Sigmoid colon (tissue), 6 donors: ENCODE measurements at regions not wholly inside any gene's neighbourhood (a gene's known extent, or its start where the extent isn't known, plus 50 kb on each side); places are given as distances from the start of the nearest gene placed in this dataset.

Experiments
- DNase-seq: peaks from one replicate; pipeline ENCODE4 v3.0.0-alpha.2; 2019
- H3K27ac ChIP-seq, 4 donors: fragments of 200-600 bp; sonication (generic); one replicate each; pipeline ENCODE4 v1.5.1; 2016 to 2019; ENCODE audit warnings: mild to moderate bottlenecking in 1 of 4
- H3K27me3 ChIP-seq, 3 donors: fragments of 200-600 bp; sonication (generic); one replicate each; pipeline ENCODE4 v1.5.1; 2019; ENCODE audit warnings: mild to moderate bottlenecking in 1 of 3
- H3K36me3 ChIP-seq, 4 donors: fragments of 200-600 bp; sonication (generic); one replicate each; pipeline ENCODE4 v1.5.1; 2016 to 2019
- H3K4me1 ChIP-seq, 4 donors: fragments of 200-600 bp; sonication (generic); one replicate each; pipeline ENCODE4 v1.5.1; 2017 to 2019
- H3K4me3 ChIP-seq, 4 donors: fragments of 200-600 bp; sonication (generic); one replicate each; pipeline ENCODE4 v1.5.1; 2017 to 2019; ENCODE audit warnings: mild to moderate bottlenecking in 2 of 4, moderate library complexity in 1 of 4
- H3K9me3 ChIP-seq, 4 donors: fragments of 200-600 bp in 3 of 4; sonication (generic) in 3 of 4; one replicate each; pipeline versions ENCODE4 v1.5.1 to v1.6.1; 2013 to 2019
- EP300 ChIP-seq, 4 donors: sonication (generic); formaldehyde crosslinking; IDR thresholded peaks; one replicate each; pipeline ENCODE4 v1.6.1; 2017; ENCODE audit warnings: antibody characterized with exemption in 4 of 4
- POLR2A ChIP-seq, 2 donors: fragments of 450-650 bp; IDR thresholded peaks; one replicate each; pipeline ENCODE4 v1.6.1; 2016; ENCODE audit warnings: antibody characterized with exemption in 2 of 2, mild to moderate bottlenecking in 2 of 2, moderate library complexity in 2 of 2
- POLR2AphosphoS5 ChIP-seq, 4 donors: sonication (generic); formaldehyde crosslinking; IDR thresholded peaks; one replicate each; pipeline ENCODE4 v1.6.1; 2017; ENCODE audit warnings: antibody characterized with exemption in 4 of 4
- WGBS, 2 donors: extraction: QIAGEN DNeasy Blood & Tissue Kit; methylation state at CpG; one replicate each; pipeline ENCODE4 v1.1.7; 2013; 5-methylcytosine and 5-hydroxymethylcytosine counted together
- intact Hi-C: fragments of 100-400 bp; cut with DNase I; formaldehyde crosslinking; loops from one replicate; pipeline ENCODE4 v1.15.1; 2023
- TF ChIP-seq, protein P1 (sequence below), 4 experiments: fragments of 450-650 bp in 3 of 4; fragments of 200-600 bp in 1 of 4; IDR thresholded peaks; one replicate each; pipeline ENCODE4 v1.5.1; 2016 to 2019; ENCODE audit warnings: antibody characterized with exemption in 4 of 4, mild to moderate bottlenecking in 3 of 4, moderate library complexity in 2 of 4
- donor health status: healthy with polysubstance abuse.
- donor health status: healthy.

DNA sequence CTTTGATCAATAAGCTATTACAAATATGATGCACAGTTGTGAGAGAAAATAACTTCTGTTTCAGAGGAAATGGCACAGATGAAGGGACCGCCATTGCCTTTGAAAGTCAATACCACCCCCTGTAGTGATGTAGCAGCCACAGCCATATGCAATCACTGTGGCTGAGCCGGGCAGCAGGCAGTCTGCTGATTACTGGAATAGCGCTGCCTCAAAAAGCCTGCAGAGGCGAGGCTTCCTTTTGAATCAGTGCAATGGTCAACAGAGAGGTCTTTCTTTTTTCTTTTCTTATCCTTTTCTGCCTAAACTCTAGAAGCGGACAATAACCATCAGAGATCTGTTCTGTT lies 265.1 kb upstream of the TAS2R1 start:
- H3K27me3 ChIP-seq, result no peaks in the 10 kb centered on the region
- intact Hi-C loops, result no loop called here
- H3K36me3 ChIP-seq, result no peaks in the 10 kb centered on the region
- TF ChIP-seq, protein P1, sequence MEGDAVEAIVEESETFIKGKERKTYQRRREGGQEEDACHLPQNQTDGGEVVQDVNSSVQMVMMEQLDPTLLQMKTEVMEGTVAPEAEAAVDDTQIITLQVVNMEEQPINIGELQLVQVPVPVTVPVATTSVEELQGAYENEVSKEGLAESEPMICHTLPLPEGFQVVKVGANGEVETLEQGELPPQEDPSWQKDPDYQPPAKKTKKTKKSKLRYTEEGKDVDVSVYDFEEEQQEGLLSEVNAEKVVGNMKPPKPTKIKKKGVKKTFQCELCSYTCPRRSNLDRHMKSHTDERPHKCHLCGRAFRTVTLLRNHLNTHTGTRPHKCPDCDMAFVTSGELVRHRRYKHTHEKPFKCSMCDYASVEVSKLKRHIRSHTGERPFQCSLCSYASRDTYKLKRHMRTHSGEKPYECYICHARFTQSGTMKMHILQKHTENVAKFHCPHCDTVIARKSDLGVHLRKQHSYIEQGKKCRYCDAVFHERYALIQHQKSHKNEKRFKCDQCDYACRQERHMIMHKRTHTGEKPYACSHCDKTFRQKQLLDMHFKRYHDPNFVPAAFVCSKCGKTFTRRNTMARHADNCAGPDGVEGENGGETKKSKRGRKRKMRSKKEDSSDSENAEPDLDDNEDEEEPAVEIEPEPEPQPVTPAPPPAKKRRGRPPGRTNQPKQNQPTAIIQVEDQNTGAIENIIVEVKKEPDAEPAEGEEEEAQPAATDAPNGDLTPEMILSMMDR (IDR thresholded peaks at IDR 0.05), result no peak
- TF ChIP-seq POLR2AphosphoS5 (IDR thresholded peaks at IDR 0.05) (no peak), POLR2A (IDR thresholded peaks at IDR 0.05) (no peak), EP300 (IDR thresholded peaks at IDR 0.05) (no peak)
- 61 to 82% methylated on average over 5 of the region's 5 CpGs for WGBS, 2 donors
- H3K27ac ChIP-seq, result no peak overlapping the region
- H3K4me3 ChIP-seq, result no peak overlapping the region
- H3K9me3 ChIP-seq, result no peaks in the 10 kb centered on the region
- H3K4me1 ChIP-seq, result no peaks in the 10 kb centered on the region
- DNase-seq, result no peak

DNA sequence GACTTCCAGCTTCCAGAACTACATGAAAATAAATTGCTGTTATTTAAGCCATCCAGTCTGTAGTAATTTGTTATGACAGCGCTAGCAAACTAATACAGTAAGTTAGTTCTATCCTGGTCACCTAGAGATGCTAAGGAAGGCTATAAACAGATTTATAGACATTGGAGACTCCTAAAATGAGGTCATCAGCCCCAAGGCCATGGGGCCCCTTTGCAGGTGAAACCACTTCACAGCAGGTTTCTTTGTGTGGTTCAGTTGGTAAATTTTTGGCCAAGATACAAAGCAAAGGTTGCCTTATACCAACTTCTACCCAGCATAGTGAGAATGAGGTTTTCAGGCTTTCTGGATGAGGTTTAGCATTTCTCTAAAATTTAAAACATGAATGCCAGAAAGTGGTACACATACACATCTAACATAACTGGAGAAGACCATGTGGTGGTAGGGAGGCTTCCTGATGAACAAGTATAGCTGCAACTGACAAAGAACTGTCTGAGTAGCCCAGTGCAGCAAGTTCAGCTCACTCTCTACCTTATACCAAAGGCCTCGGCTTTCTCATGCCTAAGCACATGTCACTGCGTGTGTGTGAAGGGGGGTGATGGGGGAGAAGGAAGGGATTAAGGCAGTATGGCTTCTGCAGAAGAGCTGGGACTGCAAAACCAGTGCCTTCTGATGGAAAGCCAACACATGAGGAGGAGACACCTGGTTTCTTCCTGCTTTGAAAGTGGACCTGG lies 264.6 kb upstream of the TAS2R1 start:
- 63 to 70% methylated on average over 3 of the region's 3 CpGs for WGBS, 2 donors

GRCh38 chr5:9892696-9893095 lies 262.5 kb upstream of the TAS2R1 start:
- Histone ChIP-seq H3K27me3 (no peaks in the 10 kb centered on the region), H3K4me3 (no peak overlapping the region), H3K27ac (no peak overlapping the region), H3K9me3 (no peaks in the 10 kb centered on the region), H3K36me3 (no peaks in the 10 kb centered on the region), H3K4me1 (no peaks in the 10 kb centered on the region)
- WGBS, 2 donors, result 86 to 97% methylated on average over 3 of the region's 3 CpGs
- DNase-seq, result no peak
- intact Hi-C loops, result no loop called here
- TF ChIP-seq, protein P1 (IDR thresholded peaks at IDR 0.05), result no peak
- TF ChIP-seq POLR2A (IDR thresholded peaks at IDR 0.05) (no peak), EP300 (IDR thresholded peaks at IDR 0.05) (no peak), POLR2AphosphoS5 (IDR thresholded peaks at IDR 0.05) (no peak)

More for the DNA sequence above, 264.6 kb upstream of the TAS2R1 start:
- Histone ChIP-seq H3K9me3 (no peaks in the 10 kb centered on the region), H3K4me1 (no peaks in the 10 kb centered on the region), H3K27me3 (no peaks in the 10 kb centered on the region), H3K36me3 (no peaks in the 10 kb centered on the region), H3K27ac (no peak overlapping the region), H3K4me3 (no peak overlapping the region)
- intact Hi-C loops, result no loop called here
- TF ChIP-seq EP300 (IDR thresholded peaks at IDR 0.05), result no peak
- TF ChIP-seq, protein P1 (IDR thresholded peaks at IDR 0.05), result no peak
- no peak for TF ChIP-seq POLR2A (IDR thresholded peaks at IDR 0.05)
- TF ChIP-seq POLR2AphosphoS5 (IDR thresholded peaks at IDR 0.05), result no peak
- no peak for DNase-seq

- Histone ChIP-seq H3K9me3 (no peaks in the 10 kb centered on the region), H3K4me3 (no peak overlapping the region), H3K27me3 (no peaks in the 10 kb centered on the region), H3K27ac (no peak overlapping the region), H3K4me1 (no peaks in the 10 kb centered on the region), H3K36me3 (no peaks in the 10 kb centered on the region)
- 86 to 88% methylated on average over 4 of the region's 4 CpGs for WGBS, 2 donors
- no peak for DNase-seq
- TF ChIP-seq, protein P1 (IDR thresholded peaks at IDR 0.05), result no peak
- TF ChIP-seq EP300 (IDR thresholded peaks at IDR 0.05) (no peak), POLR2AphosphoS5 (IDR thresholded peaks at IDR 0.05) (no peak), POLR2A (IDR thresholded peaks at IDR 0.05) (no peak)
- intact Hi-C loops, result no loop called here
These were observed 259.4 kb upstream of the TAS2R1 start for GRCh38 chr5:9889511-9889910.

GRCh38 chr5:9888501-9888901 lies 258.4 kb upstream of the TAS2R1 start:
- Histone ChIP-seq H3K27me3 (no peaks in the 10 kb centered on the region), H3K4me3 (no peak overlapping the region), H3K27ac (no peak overlapping the region), H3K4me1 (no peaks in the 10 kb centered on the region), H3K9me3 (no peaks in the 10 kb centered on the region), H3K36me3 (no peaks in the 10 kb centered on the region)
- DNase-seq, result no peak
- WGBS, 2 donors, result 77 to 82% methylated on average over 3 of the region's 3 CpGs
- intact Hi-C loops, result no loop called here
- TF ChIP-seq POLR2A (IDR thresholded peaks at IDR 0.05), result no peak
- TF ChIP-seq, protein P1 (IDR thresholded peaks at IDR 0.05), result no peak
- TF ChIP-seq EP300 (IDR thresholded peaks at IDR 0.05), result no peak
- no peak for TF ChIP-seq POLR2AphosphoS5 (IDR thresholded peaks at IDR 0.05)
